Panc1 (cell line): ENCODE measurements at regions not wholly inside any gene's neighbourhood (a gene's known extent, or its start where the extent isn't known, plus 50 kb on each side); places are given as distances from the start of the nearest gene placed in this dataset.

ENCODE experiments used
- ATAC-seq: fragments of 200-7000 bp; cut with Tn5 transposase; 2 replicates; pipeline ENCODE4 v1.9.1; 2020; ENCODE audit warnings: mild to moderate bottlenecking, moderate library complexity
- BruUV-seq: library from RNA; stranded (reverse); fragments of 400-500 nt; replicated peaks from 2 replicates; lab custom pipeline; 2021; lab: Mats Ljungman, UMichigan
- CTCF ChIA-PET: fragments of 300-600 bp; sonication (Branson Sonifier 250); formaldehyde crosslinking; loops from one replicate; lab custom pipeline; 2022; ENCODE audit warnings: antibody characterized with exemption; lab: Charles Lee
- POLR2A ChIA-PET: fragments of 300-600 bp; sonication (Branson Sonifier 250); formaldehyde crosslinking; loops from one replicate; lab custom pipeline; 2022; ENCODE audit warnings: antibody characterized with exemption; lab: Charles Lee
- DNase-seq: peaks from one replicate; pipeline ENCODE4 v3.0.0-alpha.2; 2010; ENCODE audit warnings: low read depth, low spot score
- H3K27ac ChIP-seq: 2 replicates; pipeline ENCODE4 v1.5.1; 2011; ENCODE audit warnings: mild to moderate bottlenecking, low read length, inconsistent platforms
- H3K27me3 ChIP-seq: fragments of 200-500 bp; sonication (Bioruptor generic); 2 replicates; pipeline ENCODE4 v1.6.0; 2014; ENCODE audit warnings: low read length, inconsistent platforms; ENCODE audit not compliant: control insufficient read depth, insufficient read depth
- H3K36me3 ChIP-seq: fragments of 200-500 bp; sonication (Bioruptor generic); 2 replicates; pipeline ENCODE4 v1.5.1; 2014; ENCODE audit warnings: inconsistent platforms, mild to moderate bottlenecking, low read length, moderate library complexity; ENCODE audit not compliant: control insufficient read depth, insufficient read depth
- H3K4me1 ChIP-seq: 2 replicates; pipeline ENCODE4 v1.5.1; 2011; ENCODE audit warnings: inconsistent platforms, mild to moderate bottlenecking, low read length, moderate library complexity; ENCODE audit not compliant: control insufficient read depth, insufficient read depth
- H3K4me3 ChIP-seq, 2 experiments: 2 replicates each; pipeline ENCODE4 v1.5.1; 2011 to 2012; ENCODE audit warnings: low read depth in 2 of 2, low read length in 2 of 2, mild to moderate bottlenecking in 2 of 2, inconsistent platforms in 1 of 2, moderate library complexity in 1 of 2
- H3K9me3 ChIP-seq: fragments of 200-500 bp; sonication (Bioruptor generic); 2 replicates; pipeline ENCODE4 v1.5.1; 2014; ENCODE audit warnings: low read depth, mild to moderate bottlenecking, inconsistent platforms, low read length, moderate library complexity; ENCODE audit not compliant: control insufficient read depth, insufficient read depth
- POLR2AphosphoS5 ChIP-seq: IDR thresholded peaks from 2 replicates; pipeline ENCODE4 v1.6.1; 2012; ENCODE audit warnings: mild to moderate bottlenecking, low read depth, low read length, moderate library complexity
- REST ChIP-seq, 2 experiments: IDR thresholded peaks; 2 replicates each; pipeline ENCODE4 v1.6.1; 2011 to 2012; ENCODE audit warnings: low read depth in 2 of 2, control low read depth in 1 of 2, low read length in 1 of 2, mild to moderate bottlenecking in 1 of 2, moderate library complexity in 1 of 2; ENCODE audit not compliant: insufficient read depth in 1 of 2
- TCF7L2 ChIP-seq: IDR thresholded peaks from 2 replicates; pipeline ENCODE4 v1.6.1; 2011; ENCODE audit warnings: mild to moderate bottlenecking, low read depth, low read length, inconsistent platforms
- in situ Hi-C: cut with HindIII; loops from 2 replicates; pipeline ENCODE4 v1.10.0; 2016; ENCODE audit warnings: low sequenced_read_pairs, low pct_unique_long_range_greater_than_20kb
- intact Hi-C: fragments of 100-400 bp; cut with micrococcal nuclease; formaldehyde crosslinking; loops from one replicate; pipeline ENCODE4 v1.10.0; 2022; ENCODE audit not compliant: unreplicated experiment
- TF ChIP-seq, protein P1 (sequence below): fragments of 450-650 bp; IDR thresholded peaks from 2 replicates; pipeline ENCODE4 v1.5.1; 2017; ENCODE audit warnings: mild to moderate bottlenecking

- ChIA-PET POLR2A (no interaction called here), CTCF (interaction anchor here (1.0 kb wide), 1 partner anchor 201 kb away, joined by 14 read pairs; no protein-coding TSS in a partner anchor)
- no peak for ATAC-seq
- Histone ChIP-seq H3K9me3 (no peaks in the 10 kb centered on the region), H3K36me3 (no peaks in the 10 kb centered on the region), H3K4me1 (peaks cover 37% of the 10 kb centered on the region), H3K27ac (peak overlapping the region; percentile 78; the same call in 1 of the 2 replicates), H3K27me3 (no peaks in the 10 kb centered on the region), H3K4me3 (no peak overlapping the region)
- intact Hi-C loops (loop anchor here (5.0 kb wide), 2 partner anchors 201 to 296 kb away; no protein-coding TSS in a partner anchor), in situ Hi-C loops (no loop called here)
- TF ChIP-seq, protein P1, sequence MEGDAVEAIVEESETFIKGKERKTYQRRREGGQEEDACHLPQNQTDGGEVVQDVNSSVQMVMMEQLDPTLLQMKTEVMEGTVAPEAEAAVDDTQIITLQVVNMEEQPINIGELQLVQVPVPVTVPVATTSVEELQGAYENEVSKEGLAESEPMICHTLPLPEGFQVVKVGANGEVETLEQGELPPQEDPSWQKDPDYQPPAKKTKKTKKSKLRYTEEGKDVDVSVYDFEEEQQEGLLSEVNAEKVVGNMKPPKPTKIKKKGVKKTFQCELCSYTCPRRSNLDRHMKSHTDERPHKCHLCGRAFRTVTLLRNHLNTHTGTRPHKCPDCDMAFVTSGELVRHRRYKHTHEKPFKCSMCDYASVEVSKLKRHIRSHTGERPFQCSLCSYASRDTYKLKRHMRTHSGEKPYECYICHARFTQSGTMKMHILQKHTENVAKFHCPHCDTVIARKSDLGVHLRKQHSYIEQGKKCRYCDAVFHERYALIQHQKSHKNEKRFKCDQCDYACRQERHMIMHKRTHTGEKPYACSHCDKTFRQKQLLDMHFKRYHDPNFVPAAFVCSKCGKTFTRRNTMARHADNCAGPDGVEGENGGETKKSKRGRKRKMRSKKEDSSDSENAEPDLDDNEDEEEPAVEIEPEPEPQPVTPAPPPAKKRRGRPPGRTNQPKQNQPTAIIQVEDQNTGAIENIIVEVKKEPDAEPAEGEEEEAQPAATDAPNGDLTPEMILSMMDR: peak; percentile 58
- TF ChIP-seq TCF7L2: no peak
- DNase-seq: no peak
- no TSS peak for BruUV-seq
These were observed 198.1 kb downstream of the FOXA2 start for GRCh38 chr20:22386306-22386623.

- DNase-seq (no peak), ATAC-seq (peak; percentile 73)
- TF ChIP-seq POLR2AphosphoS5 (no peak; the same call in 1 of the 2 replicates), REST (IDR thresholded peaks at IDR 0.05; ENCODE audit: insufficient read depth in 1 of 2, low read depth in 2 of 2, low read length in 1 of 2) (no peak)
- TF ChIP-seq, protein P1: peak; percentile 84
- Histone ChIP-seq H3K9me3 (no peaks in the 10 kb centered on the region), H3K27me3 (no peaks in the 10 kb centered on the region), H3K36me3 (no peaks in the 10 kb centered on the region), H3K4me1 (peaks cover 33% of the 10 kb centered on the region), H3K4me3 (no peak overlapping the region), H3K27ac (peak overlapping the region; percentile 58; the same call in 1 of the 2 replicates)
- ChIA-PET CTCF (interaction anchor here (1.0 kb wide), 1 partner anchor 202 kb away, joined by 14 read pairs; no protein-coding TSS in a partner anchor), POLR2A (no interaction called here)
- in situ Hi-C loops: no loop called here
- no TSS peak for BruUV-seq
- intact Hi-C loops: loop anchor here (5.0 kb wide), 2 partner anchors 202 to 297 kb away; no protein-coding TSS in a partner anchor
These were observed 198.6 kb downstream of the FOXA2 start for GRCh38 chr20:22385602-22386305.
